Stimulated activated CD4-positive, alpha-beta T cell treated with anti-CD3 and anti-CD28 coated beads, Interleukin-15, amount 100 ng/mL, for 48 hours (primary cell): ENCODE measurements at regions not wholly inside any gene's neighbourhood (a gene's known extent, or its start where the extent isn't known, plus 50 kb on each side); places are given as distances from the start of the nearest gene placed in this dataset.

Experiments
- DNase-seq, 2 donors: peaks; one replicate each; pipeline ENCODE4 v3.0.0-alpha.2; 2020; ENCODE audit warnings: low read depth in 2 of 2

GRCh38 chr16:79792664-79793351 lies 192.3 kb upstream of the MAF start:
- no peak for DNase-seq

- DNase-seq = no peak
Measured at GRCh38 chr16:79792076-79792475, 191.5 kb upstream of the MAF start.

- no peak for DNase-seq
Measured at GRCh38 chr16:79790854-79791253, 190.3 kb upstream of the MAF start.

GRCh38 chr16:79788949-79789348 lies 188.4 kb upstream of the MAF start:
- no peak for DNase-seq

- DNase-seq = no peak
Measured at GRCh38 chr16:79786389-79786788, 185.9 kb upstream of the MAF start.

GRCh38 chr16:79784007-79784406 lies 183.5 kb upstream of the MAF start:
- no peak for DNase-seq

GRCh38 chr16:79777679-79778078 lies 177.1 kb upstream of the MAF start:
- DNase-seq = no peak

- DNase-seq = no peak
Measured at GRCh38 chr16:79776243-79776847, 175.8 kb upstream of the MAF start.

GRCh38 chr16:79772784-79773183 lies 172.2 kb upstream of the MAF start:
- no peak for DNase-seq

- no peak for DNase-seq
Measured at GRCh38 chr16:79772048-79772447, 171.5 kb upstream of the MAF start.

- DNase-seq = peak; percentile 48 to 62
Measured at GRCh38 chr16:79770244-79771064, 169.9 kb upstream of the MAF start.

- no peak for DNase-seq
Measured at GRCh38 chr16:79769928-79770243, 169.3 kb upstream of the MAF start.

- DNase-seq = no peak
Measured at GRCh38 chr16:79769270-79769927, 168.9 kb upstream of the MAF start.

GRCh38 chr16:79768276-79768970 lies 167.9 kb upstream of the MAF start:
- DNase-seq = no peak

GRCh38 chr16:79767421-79768275 lies 167.1 kb upstream of the MAF start:
- DNase-seq = no peak

- no peak for DNase-seq
Measured at GRCh38 chr16:79765901-79766394, 165.4 kb upstream of the MAF start.

- DNase-seq = no peak
Measured at GRCh38 chr16:79765431-79765830, 164.9 kb upstream of the MAF start.

- no peak for DNase-seq
Measured at GRCh38 chr16:79764415-79765110, 164.0 kb upstream of the MAF start.

GRCh38 chr16:79762217-79762616 lies 161.7 kb upstream of the MAF start:
- DNase-seq = no peak
